ENCODE measurements at regions not wholly inside any gene's neighbourhood (a gene's known extent, or its start where the extent isn't known, plus 50 kb on each side); places are given as distances from the start of the nearest gene placed in this dataset.

GRCh38 chr16:13390986-13391305 is 489.5 kb downstream of the SHISA9 start (continued):
- no peak for TF ChIP-seq SMC3 (conservative IDR thresholded peaks at IDR 0.05; ENCODE audit: insufficient read depth, low read depth, low read length)
- no peak for TF ChIP-seq BRF1 (IDR thresholded peaks at IDR 0.05; ENCODE audit: borderline replicate concordance, extremely low read depth, insufficient read length)
- no peak for TF ChIP-seq HDAC6 (IDR thresholded peaks at IDR 0.05; ENCODE audit: low read depth, low read length)
- TF ChIP-seq MLX (CRISPR knock-in tag; conservative IDR thresholded peaks at IDR 0.05): no peak
- TF ChIP-seq, protein P1, sequence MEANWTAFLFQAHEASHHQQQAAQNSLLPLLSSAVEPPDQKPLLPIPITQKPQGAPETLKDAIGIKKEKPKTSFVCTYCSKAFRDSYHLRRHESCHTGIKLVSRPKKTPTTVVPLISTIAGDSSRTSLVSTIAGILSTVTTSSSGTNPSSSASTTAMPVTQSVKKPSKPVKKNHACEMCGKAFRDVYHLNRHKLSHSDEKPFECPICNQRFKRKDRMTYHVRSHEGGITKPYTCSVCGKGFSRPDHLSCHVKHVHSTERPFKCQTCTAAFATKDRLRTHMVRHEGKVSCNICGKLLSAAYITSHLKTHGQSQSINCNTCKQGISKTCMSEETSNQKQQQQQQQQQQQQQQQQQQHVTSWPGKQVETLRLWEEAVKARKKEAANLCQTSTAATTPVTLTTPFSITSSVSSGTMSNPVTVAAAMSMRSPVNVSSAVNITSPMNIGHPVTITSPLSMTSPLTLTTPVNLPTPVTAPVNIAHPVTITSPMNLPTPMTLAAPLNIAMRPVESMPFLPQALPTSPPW (CRISPR knock-in tag; IDR thresholded peaks at IDR 0.05): no peak
- no peak for TF ChIP-seq RBBP5 (IDR thresholded peaks at IDR 0.05; ENCODE audit: borderline replicate concordance, insufficient read depth, low read length, poor library complexity, severe bottlenecking)
- TF ChIP-seq GABPB1 (CRISPR knock-in tag; IDR thresholded peaks at IDR 0.05): no peak
- TF ChIP-seq ZNF224 (CRISPR knock-in tag; IDR thresholded peaks at IDR 0.05): no peak

DNA sequence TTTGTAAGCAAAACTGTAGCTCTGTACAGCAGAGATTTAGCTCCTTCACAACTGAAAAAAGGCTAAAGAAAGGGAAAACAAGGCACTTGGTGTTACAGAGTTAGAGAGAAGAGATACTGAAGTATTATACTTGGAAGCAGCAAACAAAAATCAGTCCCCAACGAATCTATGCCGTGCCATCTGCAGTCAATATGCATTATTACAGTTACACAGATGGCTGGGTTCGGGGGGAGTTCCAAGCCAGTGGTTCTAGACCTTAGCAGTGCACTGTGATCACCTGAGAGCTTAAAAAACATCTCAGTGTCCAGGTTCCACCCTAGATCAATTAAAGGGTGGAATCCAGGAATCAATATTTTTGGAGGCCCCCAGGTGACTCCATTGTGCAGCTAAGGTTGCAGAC is 489.9 kb downstream of the SHISA9 start:
- ATAC-seq (no peak), DNase-seq (ENCODE audit: extremely low read depth in 1 of 4, low spot score in 3 of 4) (no peak), FAIRE-seq (no peak)
- no peaks in the 10 kb centered on the region for H3K9me3 ChIP-seq (replicated peaks; ENCODE audit: control insufficient read depth, insufficient read depth, low read depth, low read length)
- intact Hi-C loops (cut with micrococcal nuclease) (no loop called here), in situ Hi-C loops (cut with MboI) (no loop called here)
- no TSS peak for BruUV-seq (replicated peaks)
- H3K9ac ChIP-seq (ENCODE audit: insufficient read depth in 1 of 2, low read depth in 2 of 2, low read length in 2 of 2): no peak overlapping the region
- no peak overlapping the region for H2AFZ ChIP-seq (ENCODE audit: low read depth, low read length)
- H3K9me1 ChIP-seq (ENCODE audit: control insufficient read depth, insufficient read depth, low read length): no peaks in the 10 kb centered on the region
- POLR2A ChIA-PET: interaction anchor here (0.6 to 0.7 kb wide), 2 partner anchors 22 to 64 kb away, joined by 3 read pairs; no protein-coding TSS in a partner anchor
- H3K36me3 ChIP-seq (ENCODE audit: control insufficient read depth, insufficient read depth, low read length): no peaks in the 10 kb centered on the region
- H3K27ac ChIP-seq (ENCODE audit: extremely low read depth, low read depth, low read length): no peak overlapping the region
- no peaks in the 10 kb centered on the region for H4K20me1 ChIP-seq (replicated peaks; ENCODE audit: control insufficient read depth, insufficient read depth, low read length)
- no peak overlapping the region for H3K4me2 ChIP-seq (ENCODE audit: insufficient read depth, low read length)
- no peaks in the 10 kb centered on the region for H3K4me1 ChIP-seq (replicated peaks in 1 of 2; ENCODE audit: control insufficient read depth in 2 of 2, insufficient read depth in 2 of 2, low read length in 2 of 2)
- CTCF ChIA-PET (ENCODE audit: low intra/inter-chr PET ratio): interaction anchor here (0.6 kb wide), 1 partner anchor 264 kb away, joined by 4 read pairs; no protein-coding TSS in a partner anchor
- no peaks in the 10 kb centered on the region for H3K27me3 ChIP-seq (ENCODE audit: control insufficient read depth in 2 of 2, insufficient read depth in 2 of 2, low read length in 2 of 2)
- WGBS (ENCODE audit: insufficient coverage, low coverage, missing lambda C conversion rate): 0% methylated on average over 3 of the region's 3 CpGs
- H3K4me3 ChIP-seq: no peak overlapping the region
- H3K79me2 ChIP-seq (ENCODE audit: control insufficient read depth, insufficient read depth, low read length): no peaks in the 10 kb centered on the region
- TF ChIP-seq LARP7 (IDR thresholded peaks at IDR 0.05) (no peak), STAT5A (IDR thresholded peaks at IDR 0.05; ENCODE audit: borderline replicate concordance, low read length) (no peak), ZSCAN32 (CRISPR knock-in tag; IDR thresholded peaks at IDR 0.05) (no peak), PPARD (CRISPR knock-in tag; IDR thresholded peaks at IDR 0.05) (no peak), MEF2D (tag; conservative IDR thresholded peaks at IDR 0.05; ENCODE audit: low read depth) (no peak), CREM (IDR thresholded peaks at IDR 0.05; ENCODE audit: low read depth) (no peak), KDM2B (CRISPR knock-in tag; IDR thresholded peaks at IDR 0.05) (no peak), SMAD4 (CRISPR knock-in tag; conservative IDR thresholded peaks at IDR 0.05) (no peak), MCM7 (IDR thresholded peaks at IDR 0.05) (no peak)
- TF ChIP-seq, protein P2, sequence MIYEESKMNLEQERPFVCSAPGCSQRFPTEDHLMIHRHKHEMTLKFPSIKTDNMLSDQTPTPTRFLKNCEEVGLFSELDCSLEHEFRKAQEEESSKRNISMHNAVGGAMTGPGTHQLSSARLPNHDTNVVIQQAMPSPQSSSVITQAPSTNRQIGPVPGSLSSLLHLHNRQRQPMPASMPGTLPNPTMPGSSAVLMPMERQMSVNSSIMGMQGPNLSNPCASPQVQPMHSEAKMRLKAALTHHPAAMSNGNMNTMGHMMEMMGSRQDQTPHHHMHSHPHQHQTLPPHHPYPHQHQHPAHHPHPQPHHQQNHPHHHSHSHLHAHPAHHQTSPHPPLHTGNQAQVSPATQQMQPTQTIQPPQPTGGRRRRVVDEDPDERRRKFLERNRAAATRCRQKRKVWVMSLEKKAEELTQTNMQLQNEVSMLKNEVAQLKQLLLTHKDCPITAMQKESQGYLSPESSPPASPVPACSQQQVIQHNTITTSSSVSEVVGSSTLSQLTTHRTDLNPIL (CRISPR knock-in tag; IDR thresholded peaks at IDR 0.05): no peak
